ENCODE measurements at regions not wholly inside any gene's neighbourhood (a gene's known extent, or its start where the extent isn't known, plus 50 kb on each side); places are given as distances from the start of the nearest gene placed in this dataset.

DNA sequence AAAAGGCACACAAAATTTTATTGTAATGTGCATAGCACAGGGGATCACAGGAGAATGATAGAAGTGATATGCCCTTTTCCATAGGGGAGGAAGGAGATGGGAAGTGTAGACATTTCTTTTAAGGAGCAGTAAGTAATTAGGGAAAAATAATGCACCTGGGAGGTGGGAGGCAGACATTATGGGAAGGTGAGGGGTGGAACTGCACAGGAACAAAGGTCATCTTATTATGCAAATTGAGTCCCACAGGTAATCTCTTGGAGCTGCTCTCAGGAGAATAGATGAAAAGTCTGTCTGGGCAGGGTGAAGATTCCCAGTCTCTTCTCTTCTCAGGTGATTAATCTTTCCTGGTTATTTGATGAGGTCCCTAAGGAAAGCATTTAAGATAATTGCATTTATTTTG, 331.5 kb downstream of the ENC1 start:
- Mint-ChIP-seq H3K36me3 (ENCODE audit: low read depth) (no peaks in the 10 kb centered on the region), H3K4me1 (peaks cover 28% of the 10 kb centered on the region), H3K4me3 (no peak overlapping the region), H3K27ac (no peak overlapping the region), H3K27me3 (ENCODE audit: low read depth, poor library complexity) (peaks cover 5% of the 10 kb centered on the region), H3K9me3 (no peaks in the 10 kb centered on the region)
- TF ChIP-seq, protein P1, sequence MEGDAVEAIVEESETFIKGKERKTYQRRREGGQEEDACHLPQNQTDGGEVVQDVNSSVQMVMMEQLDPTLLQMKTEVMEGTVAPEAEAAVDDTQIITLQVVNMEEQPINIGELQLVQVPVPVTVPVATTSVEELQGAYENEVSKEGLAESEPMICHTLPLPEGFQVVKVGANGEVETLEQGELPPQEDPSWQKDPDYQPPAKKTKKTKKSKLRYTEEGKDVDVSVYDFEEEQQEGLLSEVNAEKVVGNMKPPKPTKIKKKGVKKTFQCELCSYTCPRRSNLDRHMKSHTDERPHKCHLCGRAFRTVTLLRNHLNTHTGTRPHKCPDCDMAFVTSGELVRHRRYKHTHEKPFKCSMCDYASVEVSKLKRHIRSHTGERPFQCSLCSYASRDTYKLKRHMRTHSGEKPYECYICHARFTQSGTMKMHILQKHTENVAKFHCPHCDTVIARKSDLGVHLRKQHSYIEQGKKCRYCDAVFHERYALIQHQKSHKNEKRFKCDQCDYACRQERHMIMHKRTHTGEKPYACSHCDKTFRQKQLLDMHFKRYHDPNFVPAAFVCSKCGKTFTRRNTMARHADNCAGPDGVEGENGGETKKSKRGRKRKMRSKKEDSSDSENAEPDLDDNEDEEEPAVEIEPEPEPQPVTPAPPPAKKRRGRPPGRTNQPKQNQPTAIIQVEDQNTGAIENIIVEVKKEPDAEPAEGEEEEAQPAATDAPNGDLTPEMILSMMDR (IDR thresholded peaks at IDR 0.05) = no peak
- DNase-seq = no peak

DNA sequence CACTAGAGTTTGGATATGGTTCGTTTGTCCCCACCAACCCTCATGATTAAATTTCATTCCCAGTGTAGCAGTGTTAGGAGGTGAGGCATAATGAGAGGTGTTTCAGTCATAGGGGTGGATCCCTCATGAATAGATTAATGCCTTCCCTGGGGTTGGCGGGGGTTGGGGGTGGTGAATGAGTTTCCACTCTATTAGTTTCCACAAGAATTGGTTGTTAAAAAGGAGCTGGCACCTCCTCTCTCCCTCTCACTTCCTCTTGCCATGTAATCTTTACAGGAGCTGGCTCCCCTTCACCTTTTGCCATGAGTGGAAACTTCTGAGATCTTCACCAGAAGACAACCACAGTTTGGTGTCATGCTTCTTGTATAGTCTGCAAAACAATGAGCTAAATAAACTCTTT, 333.7 kb downstream of the ENC1 start:
- no peak for DNase-seq

DNA sequence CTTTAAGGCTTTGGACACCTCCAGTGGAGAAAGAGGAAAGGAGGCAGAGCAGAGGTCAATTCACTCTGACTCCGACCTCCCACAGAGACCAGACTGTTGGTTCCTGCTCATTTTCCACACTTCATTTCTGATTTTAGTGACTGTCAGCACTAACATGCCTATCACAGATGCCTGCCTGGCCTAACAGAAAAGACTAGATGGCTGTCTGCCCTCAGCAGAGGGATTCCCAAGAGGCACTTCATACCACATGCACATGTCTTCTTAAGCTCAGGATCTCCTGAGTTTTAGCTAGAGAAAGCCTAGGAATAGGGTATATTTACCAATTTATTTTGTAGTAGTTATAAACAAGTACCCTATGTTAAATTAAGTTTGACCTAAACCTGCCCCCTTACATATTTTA, 336.0 kb downstream of the ENC1 start:
- TF ChIP-seq, protein P1 (IDR thresholded peaks at IDR 0.05) = no peak
- Mint-ChIP-seq H3K27ac (no peak overlapping the region), H3K4me1 (no peaks in the 10 kb centered on the region), H3K27me3 (ENCODE audit: low read depth, poor library complexity) (peaks cover 3% of the 10 kb centered on the region), H3K4me3 (no peak overlapping the region), H3K36me3 (ENCODE audit: low read depth) (no peaks in the 10 kb centered on the region), H3K9me3 (peaks cover 5% of the 10 kb centered on the region)
- no peak for DNase-seq

More for the DNA sequence above, 333.7 kb downstream of the ENC1 start:
- H3K27ac Mint-ChIP-seq = no peak overlapping the region
- TF ChIP-seq, protein P1 (IDR thresholded peaks at IDR 0.05) = no peak
- no peaks in the 10 kb centered on the region for H3K36me3 Mint-ChIP-seq (ENCODE audit: low read depth)
- peaks cover 8% of the 10 kb centered on the region for H3K27me3 Mint-ChIP-seq (ENCODE audit: low read depth, poor library complexity)
- no peaks in the 10 kb centered on the region for H3K9me3 Mint-ChIP-seq
- peaks cover 16% of the 10 kb centered on the region for H3K4me1 Mint-ChIP-seq
- H3K4me3 Mint-ChIP-seq = no peak overlapping the region

DNA sequence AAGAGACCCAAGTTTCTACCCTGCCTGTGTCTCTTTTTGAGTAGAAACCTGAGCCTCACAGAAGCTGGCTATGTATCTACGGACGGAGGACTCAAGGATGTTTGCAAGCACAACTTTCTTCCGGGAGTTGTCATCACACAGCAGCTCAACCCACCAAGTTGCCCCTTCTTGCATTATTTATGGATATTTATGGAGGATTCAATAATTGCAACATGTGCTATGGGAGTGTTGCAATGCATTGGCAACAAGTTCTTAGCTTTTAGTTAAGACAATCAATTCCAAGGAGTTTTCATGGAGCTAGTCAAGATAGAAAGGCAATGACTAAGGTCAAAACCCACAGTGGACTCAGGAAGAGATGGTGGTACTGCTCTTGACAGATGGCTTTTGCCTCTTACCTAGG, 336.9 kb downstream of the ENC1 start:
- Mint-ChIP-seq H3K27me3 (ENCODE audit: low read depth, poor library complexity) (peaks cover 3% of the 10 kb centered on the region), H3K4me3 (no peak overlapping the region), H3K4me1 (no peaks in the 10 kb centered on the region), H3K9me3 (peaks cover 5% of the 10 kb centered on the region), H3K27ac (no peak overlapping the region), H3K36me3 (ENCODE audit: low read depth) (no peaks in the 10 kb centered on the region)
- DNase-seq = no peak
- TF ChIP-seq, protein P1 (IDR thresholded peaks at IDR 0.05) = no peak

DNA sequence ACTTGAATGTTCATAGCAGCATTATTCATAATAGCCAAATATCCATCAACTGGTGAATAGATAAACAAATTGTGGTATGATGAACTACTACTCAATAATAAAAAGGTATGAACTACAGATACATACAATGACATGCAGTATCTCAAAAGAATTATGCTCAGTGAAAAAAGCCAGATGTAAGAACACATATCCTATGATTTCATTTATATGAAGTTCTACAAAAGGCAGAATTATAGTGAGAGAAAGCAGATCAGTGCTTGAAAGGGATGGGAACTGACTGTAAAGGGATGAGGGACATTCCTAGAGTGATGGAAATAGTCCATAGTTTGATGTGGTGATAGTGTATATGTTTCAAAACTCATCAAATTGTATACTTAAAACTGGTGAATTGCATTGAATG, 339.0 kb downstream of the ENC1 start:
- DNase-seq = no peak
- peaks cover 3% of the 10 kb centered on the region for H3K27me3 Mint-ChIP-seq (ENCODE audit: low read depth, poor library complexity)
- H3K9me3 Mint-ChIP-seq = peaks cover 5% of the 10 kb centered on the region
- no peaks in the 10 kb centered on the region for H3K4me1 Mint-ChIP-seq
- no peak overlapping the region for H3K4me3 Mint-ChIP-seq
- TF ChIP-seq, protein P1 (IDR thresholded peaks at IDR 0.05) = no peak
- H3K27ac Mint-ChIP-seq = no peak overlapping the region
- H3K36me3 Mint-ChIP-seq (ENCODE audit: low read depth) = no peaks in the 10 kb centered on the region

DNA sequence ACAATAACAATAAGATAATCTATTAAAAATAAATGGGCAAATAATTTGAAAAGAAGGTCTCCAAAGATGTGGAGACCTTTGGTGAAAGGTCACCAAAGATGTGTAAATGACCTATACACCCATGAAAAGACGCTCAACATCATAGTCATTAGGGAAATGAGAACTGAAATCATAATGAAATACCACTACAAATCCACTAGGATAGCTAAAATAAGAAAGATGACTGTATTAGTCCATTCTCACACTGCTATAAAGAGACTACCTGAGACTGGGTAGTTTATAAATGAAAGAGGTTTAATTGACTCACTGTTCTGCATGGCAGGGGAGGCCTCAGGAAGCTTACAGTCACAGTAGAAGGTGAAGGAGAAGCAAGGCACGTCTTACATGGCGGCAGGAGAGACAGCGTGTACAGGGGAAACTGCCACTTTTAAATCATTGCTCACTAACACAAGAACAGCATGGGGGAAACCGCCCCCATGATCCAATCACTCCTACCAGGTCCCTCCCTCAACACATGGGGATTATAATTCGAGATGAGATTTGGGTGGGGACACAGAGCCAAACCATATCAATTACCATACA, 339.6 kb downstream of the ENC1 start:
- Mint-ChIP-seq H3K4me1 (no peaks in the 10 kb centered on the region), H3K27me3 (ENCODE audit: low read depth, poor library complexity) (peaks cover 3% of the 10 kb centered on the region), H3K4me3 (no peak overlapping the region), H3K9me3 (peaks cover 5% of the 10 kb centered on the region), H3K27ac (no peak overlapping the region), H3K36me3 (ENCODE audit: low read depth) (no peaks in the 10 kb centered on the region)
- DNase-seq = no peak
- TF ChIP-seq, protein P1 (IDR thresholded peaks at IDR 0.05) = no peak
